IMR-90 (cell line): ENCODE measurements at regions not wholly inside any gene's neighbourhood (a gene's known extent, or its start where the extent isn't known, plus 50 kb on each side); places are given as distances from the start of the nearest gene placed in this dataset.
"Not testable (repeated sequence)": the region's sequence is repeated elsewhere in the genome, so short reads cannot be mapped to it uniquely, and the experiment has no call there.

Experiments
- ATAC-seq: fragments of 200-7000 bp; cut with Tn5 transposase; 2 replicates; pipeline ENCODE4 v1.9.1; 2020; ENCODE audit warnings: low read depth, mild to moderate bottlenecking, moderate library complexity
- BruUV-seq: library from RNA; stranded (reverse); fragments of 400-500 nt; replicated peaks from 2 replicates; lab custom pipeline; 2021; lab: Mats Ljungman, UMichigan
- CTCF ChIA-PET: fragments of 300-600 bp; formaldehyde crosslinking; extraction: SDS; loops from one replicate; lab custom pipeline; 2021; ENCODE audit warnings: antibody characterized with exemption; lab: Yijun Ruan, JAX
- POLR2A ChIA-PET: fragments of 300-600 bp; sonication (Branson Sonifier 250); formaldehyde crosslinking; loops from one replicate; lab custom pipeline; 2022; ENCODE audit warnings: antibody characterized with exemption; ENCODE audit not compliant: unreplicated experiment; lab: Charles Lee
- DNase-seq: peaks from one replicate; pipeline ENCODE4 v3.0.0; 2013
- H2AFZ ChIP-seq: replicated peaks from 2 replicates; pipeline ENCODE3; 2013; ENCODE audit warnings: low read length, mild to moderate bottlenecking; ENCODE audit not compliant: poor library complexity
- H2AK5ac ChIP-seq: 2 replicates; pipeline ENCODE4 v1.6.1; 2013; ENCODE audit warnings: low read depth, low read length, inconsistent platforms
- H2AK9ac ChIP-seq: replicated peaks from 2 replicates; pipeline ENCODE3; 2013; ENCODE audit warnings: mild to moderate bottlenecking, low read depth, low read length, moderate library complexity; ENCODE audit not compliant: poor library complexity
- H2BK120ac ChIP-seq: 2 replicates; pipeline ENCODE4 v1.6.1; 2013; ENCODE audit warnings: low read depth, low read length, inconsistent platforms
- H2BK15ac ChIP-seq: 3 replicates; pipeline ENCODE4 v1.6.1; 2013; ENCODE audit warnings: low read depth, low read length, inconsistent platforms
- H2BK20ac ChIP-seq: 2 replicates; pipeline ENCODE4 v1.6.1; 2013; ENCODE audit warnings: low read depth, mild to moderate bottlenecking, inconsistent platforms, low read length, moderate library complexity
- H2BK5ac ChIP-seq: 2 replicates; pipeline ENCODE4 v1.6.1; 2013; ENCODE audit warnings: mild to moderate bottlenecking, low read depth, low read length, inconsistent platforms; ENCODE audit not compliant: poor library complexity, severe bottlenecking
- H3K14ac ChIP-seq: replicated peaks from 2 replicates; pipeline ENCODE4 v1.6.1; 2013; ENCODE audit warnings: low read depth, low read length, inconsistent platforms
- H3K18ac ChIP-seq: 2 replicates; pipeline ENCODE4 v1.6.1; 2013; ENCODE audit warnings: low read depth, low read length, control low read depth
- H3K23ac ChIP-seq: 2 replicates; pipeline ENCODE4 v1.6.1; 2013; ENCODE audit warnings: low read depth, low read length, inconsistent platforms
- H3K27ac ChIP-seq: 2 replicates; pipeline ENCODE4 v1.5.1; 2013; ENCODE audit warnings: mild to moderate bottlenecking, control low read depth, low read length; ENCODE audit not compliant: insufficient read depth
- H3K27me3 ChIP-seq: 2 replicates; pipeline ENCODE4 v1.6.1; 2013; ENCODE audit warnings: low read length; ENCODE audit not compliant: control insufficient read depth, insufficient read depth
- H3K36me3 ChIP-seq: 2 replicates; pipeline ENCODE4 v1.6.1; 2013; ENCODE audit warnings: low read length, mixed read lengths; ENCODE audit not compliant: control insufficient read depth, insufficient read depth
- H3K4ac ChIP-seq: 2 replicates; pipeline ENCODE4 v1.6.1; 2013; ENCODE audit warnings: low read depth, low read length, inconsistent platforms
- H3K4me1 ChIP-seq: 2 replicates; pipeline ENCODE4 v1.6.1; 2013; ENCODE audit warnings: low read length, mixed read lengths; ENCODE audit not compliant: control insufficient read depth, insufficient read depth
- H3K4me2 ChIP-seq: 2 replicates; pipeline ENCODE4 v1.6.1; 2013; ENCODE audit warnings: low read depth, mild to moderate bottlenecking, control low read depth, low read length, moderate library complexity
- H3K4me3 ChIP-seq: 2 replicates; pipeline ENCODE4 v1.5.1; 2013; ENCODE audit warnings: low read depth, mild to moderate bottlenecking, control low read depth, low read length, moderate library complexity; ENCODE audit not compliant: insufficient read depth
- H3K56ac ChIP-seq: 2 replicates; pipeline ENCODE4 v1.6.1; 2013; ENCODE audit warnings: low read length, inconsistent platforms; ENCODE audit not compliant: insufficient read depth; ENCODE audit errors: extremely low read depth
- H3K79me1 ChIP-seq, 2 experiments: 2 replicates each; pipeline ENCODE4 v1.6.1; 2013; ENCODE audit warnings: low read length in 2 of 2, inconsistent platforms in 1 of 2, low read depth in 1 of 2
- H3K9ac ChIP-seq: 2 replicates; pipeline ENCODE4 v1.6.1; 2013; ENCODE audit warnings: low read depth, low read length, control low read depth
- H3K9me1 ChIP-seq: 2 replicates; pipeline ENCODE4 v1.6.1; 2013; ENCODE audit warnings: low read length, inconsistent platforms; ENCODE audit not compliant: insufficient read depth
- H3K9me3 ChIP-seq: 2 replicates; pipeline ENCODE4 v1.6.1; 2013; ENCODE audit warnings: low read length; ENCODE audit not compliant: control insufficient read depth, insufficient read depth
- H4K20me1 ChIP-seq: 2 replicates; pipeline ENCODE4 v1.6.1; 2013; ENCODE audit warnings: low read length, inconsistent platforms; ENCODE audit not compliant: insufficient read depth
- H4K5ac ChIP-seq: 2 replicates; pipeline ENCODE4 v1.6.1; 2013; ENCODE audit warnings: mild to moderate bottlenecking, low read depth, low read length, control low read depth
- H4K8ac ChIP-seq, 2 experiments: 2 replicates each; pipeline ENCODE4 v1.6.1; 2013; ENCODE audit warnings: low read depth in 2 of 2, low read length in 2 of 2, control low read depth in 1 of 2, inconsistent platforms in 1 of 2
- H4K91ac ChIP-seq: 2 replicates; pipeline ENCODE4 v1.6.1; 2013; ENCODE audit warnings: low read depth, low read length, inconsistent platforms; ENCODE audit not compliant: insufficient read depth
- CHD1 ChIP-seq: IDR thresholded peaks from 2 replicates; pipeline ENCODE4 v1.6.1; 2012; ENCODE audit warnings: low read depth, low read length, improper control_type of control experiment
- CTCF ChIP-seq: conservative IDR thresholded peaks from 2 replicates; pipeline ENCODE4 v1.5.1; 2012; ENCODE audit warnings: mild to moderate bottlenecking, low read depth, low read length, improper control_type of control experiment
- MAFK ChIP-seq: IDR thresholded peaks from 2 replicates; pipeline ENCODE4 v1.6.1; 2012; ENCODE audit warnings: low read depth, low read length, improper control_type of control experiment
- RFX5 ChIP-seq: IDR thresholded peaks from 2 replicates; pipeline ENCODE4 v1.8.0; 2012; ENCODE audit warnings: low read depth, mild to moderate bottlenecking, low read length, moderate library complexity
- USF2 ChIP-seq: fragments of 150-350 bp; IDR thresholded peaks from 2 replicates; pipeline ENCODE4 v1.6.1; 2017; ENCODE audit warnings: mild to moderate bottlenecking, antibody characterized with exemption, low read length, low read depth
- WGBS, 2 experiments: methylation state at CpG; one replicate each; pipeline versions ENCODE4 v1.1.5 to v1.1.7; 2013; ENCODE audit warnings: missing lambda C conversion rate in 2 of 2; ENCODE audit not compliant: insufficient read length in 1 of 2; ENCODE audit errors: extremely low coverage in 2 of 2; 5-methylcytosine and 5-hydroxymethylcytosine counted together
- dilution Hi-C: fragments of 300-500 bp; cut with HindIII; formaldehyde crosslinking; loops from one replicate; pipeline ENCODE4 v1.14.3; 2018; ENCODE audit warnings: low sequenced_read_pairs; ENCODE audit not compliant: unreplicated experiment
- in situ Hi-C: fragments of 300-500 bp; cut with MboI; formaldehyde crosslinking; loops from 3 replicates; pipeline ENCODE4 v1.14.3; 2019; ENCODE audit warnings: low sequenced_read_pairs, inconsistent platforms, mixed read lengths
- intact Hi-C: fragments of 100-400 bp; cut with micrococcal nuclease; formaldehyde crosslinking; loops from 2 replicates; pipeline ENCODE4 v1.10.0; 2022

- no peak overlapping the region for H2AFZ ChIP-seq
- no peak overlapping the region for H3K23ac ChIP-seq
- no peak overlapping the region for H4K91ac ChIP-seq
- no peak overlapping the region; the same call in 1 of the 2 replicates for H3K56ac ChIP-seq
- H4K5ac ChIP-seq: no peak overlapping the region
- H4K8ac ChIP-seq: no peak overlapping the region
- no peaks in the 10 kb centered on the region for H3K27me3 ChIP-seq
- no peak overlapping the region for H3K4ac ChIP-seq
- whole genome bisulfite sequencing, 2 experiments: no CpG with 5 or more reads among the region's 2 CpGs
- ATAC-seq (no peak), DNase-seq (no peak)
- POLR2A ChIA-PET: no interaction called here
- no peak overlapping the region for H3K4me3 ChIP-seq
- H4K20me1 ChIP-seq: no peaks in the 10 kb centered on the region
- H2BK5ac ChIP-seq: no peak overlapping the region
- H2BK15ac ChIP-seq: no peak overlapping the region
- H2BK120ac ChIP-seq: no peak overlapping the region
- H3K18ac ChIP-seq: no peak overlapping the region
- BruUV-seq: no TSS peak
- TF ChIP-seq CTCF (no peak), USF2 (no peak), MAFK (no peak), RFX5 (no peak), CHD1 (no peak)
- no peaks in the 10 kb centered on the region for H3K4me1 ChIP-seq
- no peaks in the 10 kb centered on the region for H3K36me3 ChIP-seq
- H3K27ac ChIP-seq: no peak overlapping the region
- H3K9me1 ChIP-seq: no peaks in the 10 kb centered on the region
- H2BK20ac ChIP-seq: no peak overlapping the region
- intact Hi-C loops: no loop called here
- H2AK5ac ChIP-seq: no peak overlapping the region
- H3K14ac ChIP-seq: peak overlapping the region; percentile 36; the same call in 1 of the 2 replicates
- no peak overlapping the region for H2AK9ac ChIP-seq
- H3K4me2 ChIP-seq: no peak overlapping the region
- in situ Hi-C loops: no loop called here
- dilution Hi-C loops: no loop called here
- no peaks in the 10 kb centered on the region for H3K9me3 ChIP-seq
- no peaks in the 10 kb centered on the region for H3K79me1 ChIP-seq
- H3K9ac ChIP-seq: no peak overlapping the region
- CTCF ChIA-PET: interaction anchor here (0.5 kb wide), 1 partner anchor 274 kb away, joined by 3 read pairs; no protein-coding TSS in a partner anchor
These were observed 62.8 kb upstream of the VCAN start for GRCh38 chr5:83408719-83409118.

GRCh38 chr5:83409776-83410175 is 61.8 kb upstream of the VCAN start:
- H3K79me1 ChIP-seq, H4K20me1 ChIP-seq, H3K14ac ChIP-seq, H3K18ac ChIP-seq, intact Hi-C loops, H3K27ac ChIP-seq, H3K4me1 ChIP-seq, H3K56ac ChIP-seq, H2AK5ac ChIP-seq, ATAC-seq, H2BK5ac ChIP-seq, H4K5ac ChIP-seq, H2BK15ac ChIP-seq, CTCF ChIA-PET, H3K9ac ChIP-seq, H3K36me3 ChIP-seq, H4K8ac ChIP-seq, H3K4ac ChIP-seq, H2BK20ac ChIP-seq, H2BK120ac ChIP-seq, H2AFZ ChIP-seq, POLR2A ChIA-PET, H3K4me3 ChIP-seq, H2AK9ac ChIP-seq, dilution Hi-C loops, H3K4me2 ChIP-seq, H3K27me3 ChIP-seq, H3K9me3 ChIP-seq, BruUV-seq, DNase-seq, in situ Hi-C loops, H3K9me1 ChIP-seq, H3K23ac ChIP-seq, H4K91ac ChIP-seq: not testable (repeated sequence)
- WGBS, 2 experiments: no CpG with 5 or more reads among the region's 2 CpGs
